ENCODE measurements at regions not wholly inside any gene's neighbourhood (a gene's known extent, or its start where the extent isn't known, plus 50 kb on each side); places are given as distances from the start of the nearest gene placed in this dataset.

DNA sequence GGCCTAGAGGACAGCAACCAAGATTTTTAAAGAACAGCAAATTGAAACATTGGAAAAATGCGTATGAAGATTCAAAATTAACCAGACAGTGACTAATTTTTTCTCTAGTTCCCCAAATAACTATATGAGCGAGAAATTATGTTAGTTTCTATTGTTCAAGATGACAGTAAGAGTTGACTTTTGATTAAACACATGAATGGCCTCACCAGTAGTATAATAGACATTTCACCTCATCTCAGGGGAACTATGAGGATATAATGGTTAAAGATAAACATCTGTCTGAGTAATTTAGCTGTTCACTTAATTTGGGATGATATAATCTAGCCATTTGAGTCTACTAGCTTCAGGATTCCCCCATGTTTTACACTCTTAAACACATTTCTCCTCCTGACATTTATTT, 380.9 kb upstream of the NWD2 start:
- TF ChIP-seq, protein P1, sequence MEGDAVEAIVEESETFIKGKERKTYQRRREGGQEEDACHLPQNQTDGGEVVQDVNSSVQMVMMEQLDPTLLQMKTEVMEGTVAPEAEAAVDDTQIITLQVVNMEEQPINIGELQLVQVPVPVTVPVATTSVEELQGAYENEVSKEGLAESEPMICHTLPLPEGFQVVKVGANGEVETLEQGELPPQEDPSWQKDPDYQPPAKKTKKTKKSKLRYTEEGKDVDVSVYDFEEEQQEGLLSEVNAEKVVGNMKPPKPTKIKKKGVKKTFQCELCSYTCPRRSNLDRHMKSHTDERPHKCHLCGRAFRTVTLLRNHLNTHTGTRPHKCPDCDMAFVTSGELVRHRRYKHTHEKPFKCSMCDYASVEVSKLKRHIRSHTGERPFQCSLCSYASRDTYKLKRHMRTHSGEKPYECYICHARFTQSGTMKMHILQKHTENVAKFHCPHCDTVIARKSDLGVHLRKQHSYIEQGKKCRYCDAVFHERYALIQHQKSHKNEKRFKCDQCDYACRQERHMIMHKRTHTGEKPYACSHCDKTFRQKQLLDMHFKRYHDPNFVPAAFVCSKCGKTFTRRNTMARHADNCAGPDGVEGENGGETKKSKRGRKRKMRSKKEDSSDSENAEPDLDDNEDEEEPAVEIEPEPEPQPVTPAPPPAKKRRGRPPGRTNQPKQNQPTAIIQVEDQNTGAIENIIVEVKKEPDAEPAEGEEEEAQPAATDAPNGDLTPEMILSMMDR (IDR thresholded peaks at IDR 0.05), result no peak
- TF ChIP-seq POLR2A (IDR thresholded peaks at IDR 0.05), result no peak

Measured in stomach (tissue), 4 donors.